Astrocyte (in vitro differentiated cells and primary cell): ENCODE measurements at regions not wholly inside any gene's neighbourhood (a gene's known extent, or its start where the extent isn't known, plus 50 kb on each side); places are given as distances from the start of the nearest gene placed in this dataset.

ENCODE experiments used
- EZH2 ChIP-seq: IDR thresholded peaks from 2 replicates; pipeline ENCODE4 v1.6.1; 2012; ENCODE audit warnings: mild to moderate bottlenecking, low read length, inconsistent platforms; ENCODE audit not compliant: insufficient read depth
- TF ChIP-seq, protein P1 (sequence below): IDR thresholded peaks from 2 replicates; pipeline ENCODE4 v1.5.1; 2011; ENCODE audit warnings: low read depth, mild to moderate bottlenecking, inconsistent platforms, low read length, moderate library complexity; ENCODE audit not compliant: insufficient read depth

DNA sequence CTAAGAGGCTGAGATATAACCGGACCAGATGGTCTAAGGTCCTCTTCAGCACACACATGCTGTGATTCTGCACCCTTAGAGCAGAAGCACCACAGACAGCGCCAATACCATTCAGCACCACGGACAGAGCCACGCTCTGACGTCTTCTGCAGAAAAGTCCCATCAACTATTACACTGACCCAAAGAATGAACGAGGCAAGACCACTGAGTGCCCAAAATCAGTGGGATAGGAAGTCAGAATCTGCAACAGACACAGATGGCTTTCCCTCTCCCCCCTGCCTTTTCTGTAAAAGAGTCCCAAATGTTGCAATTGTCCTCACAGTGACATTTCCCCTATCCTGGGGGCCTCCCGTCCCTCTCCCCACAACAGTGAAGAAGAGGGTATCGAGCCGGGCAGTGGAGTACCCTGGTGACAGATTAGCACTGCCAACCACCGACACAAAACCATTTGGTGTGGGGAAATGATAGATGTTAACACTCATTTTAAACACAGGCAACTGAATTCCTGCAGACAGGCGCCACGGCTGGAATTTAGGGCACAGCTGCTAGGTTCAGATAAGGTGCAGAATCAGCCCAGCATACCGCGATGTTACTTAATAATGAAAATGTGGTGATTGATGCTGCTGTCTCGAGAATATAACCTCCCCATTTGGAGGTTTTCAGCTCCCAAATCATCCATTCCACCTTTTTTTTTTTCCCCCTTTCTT lies 66.6 kb upstream of the CTNNBL1 start:
- TF ChIP-seq, protein P1, sequence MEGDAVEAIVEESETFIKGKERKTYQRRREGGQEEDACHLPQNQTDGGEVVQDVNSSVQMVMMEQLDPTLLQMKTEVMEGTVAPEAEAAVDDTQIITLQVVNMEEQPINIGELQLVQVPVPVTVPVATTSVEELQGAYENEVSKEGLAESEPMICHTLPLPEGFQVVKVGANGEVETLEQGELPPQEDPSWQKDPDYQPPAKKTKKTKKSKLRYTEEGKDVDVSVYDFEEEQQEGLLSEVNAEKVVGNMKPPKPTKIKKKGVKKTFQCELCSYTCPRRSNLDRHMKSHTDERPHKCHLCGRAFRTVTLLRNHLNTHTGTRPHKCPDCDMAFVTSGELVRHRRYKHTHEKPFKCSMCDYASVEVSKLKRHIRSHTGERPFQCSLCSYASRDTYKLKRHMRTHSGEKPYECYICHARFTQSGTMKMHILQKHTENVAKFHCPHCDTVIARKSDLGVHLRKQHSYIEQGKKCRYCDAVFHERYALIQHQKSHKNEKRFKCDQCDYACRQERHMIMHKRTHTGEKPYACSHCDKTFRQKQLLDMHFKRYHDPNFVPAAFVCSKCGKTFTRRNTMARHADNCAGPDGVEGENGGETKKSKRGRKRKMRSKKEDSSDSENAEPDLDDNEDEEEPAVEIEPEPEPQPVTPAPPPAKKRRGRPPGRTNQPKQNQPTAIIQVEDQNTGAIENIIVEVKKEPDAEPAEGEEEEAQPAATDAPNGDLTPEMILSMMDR, result no peak
- TF ChIP-seq EZH2, result no peak
